GM12878 (cell line): ENCODE measurements at regions not wholly inside any gene's neighbourhood (a gene's known extent, or its start where the extent isn't known, plus 50 kb on each side); places are given as distances from the start of the nearest gene placed in this dataset.

Experiments used
- ATAC-seq: fragments of 200-7000 bp; cut with Tn5 transposase; 3 replicates; pipeline ENCODE4 v1.9.1; 2020; ENCODE audit warnings: mild to moderate bottlenecking, moderate library complexity
- BruUV-seq: library from RNA; stranded (reverse); fragments of 400-500 nt; replicated peaks from 2 replicates; lab custom pipeline; 2021; lab: Mats Ljungman, UMichigan
- CTCF ChIA-PET: fragments of 300-600 bp; sonication (Branson Sonifier 250); formaldehyde crosslinking; extraction: SDS; loops from one replicate; lab custom pipeline; 2021; ENCODE audit warnings: inconsistent platforms; lab: Yijun Ruan, JAX
- POLR2A ChIA-PET: fragments of 350-600 bp; formaldehyde crosslinking; extraction: SDS; loops from one replicate; lab custom pipeline; 2021; ENCODE audit warnings: inconsistent platforms; lab: Charles Lee
- RAD21 ChIA-PET: fragments of 300-600 bp; sonication (Branson Sonifier 250); formaldehyde crosslinking; loops from one replicate; lab custom pipeline; 2023; ENCODE audit warnings: antibody characterized with exemption; ENCODE audit not compliant: unreplicated experiment; lab: Charles Lee
- SMC1A ChIA-PET: fragments of 300-600 bp; sonication (Branson Sonifier 250); formaldehyde crosslinking; loops from one replicate; lab custom pipeline; 2023; ENCODE audit not compliant: unreplicated experiment, uncharacterized antibody; lab: Charles Lee
- DNase-seq: peaks from one replicate; pipeline ENCODE4 v3.0.0-alpha.2; 2011; ENCODE audit warnings: low read depth, low spot score
- FAIRE-seq: peaks from 3 replicates; lab custom pipeline; 2011; peaks lifted over from hg19 to GRCh38; lab: Jason Lieb, UNC
- H2AFZ ChIP-seq: 2 replicates; pipeline ENCODE4 v1.6.0; 2011; ENCODE audit warnings: low read depth, low read length, control low read depth; ENCODE audit not compliant: control insufficient read depth
- H3K27ac ChIP-seq: 2 replicates; pipeline ENCODE4 v1.5.1; 2011; ENCODE audit warnings: control low read depth; ENCODE audit not compliant: control insufficient read depth, insufficient read depth
- H3K27me3 ChIP-seq, 2 experiments: replicated peaks in 1 of 2; 2 replicates each; pipeline versions ENCODE4 v1.6.0 to v1.6.1; 2011; ENCODE audit warnings: low read length in 1 of 2; ENCODE audit not compliant: control insufficient read depth in 2 of 2, insufficient read depth in 2 of 2
- H3K36me3 ChIP-seq, 2 experiments: 2 replicates each; pipeline ENCODE4 v1.5.1; 2011; ENCODE audit warnings: low read length in 1 of 2; ENCODE audit not compliant: control insufficient read depth in 2 of 2, insufficient read depth in 2 of 2
- H3K4me1 ChIP-seq: 2 replicates; pipeline ENCODE4 v1.6.1; 2011; ENCODE audit warnings: mild to moderate bottlenecking, low read length, moderate library complexity, mixed read lengths; ENCODE audit not compliant: control insufficient read depth, insufficient read depth
- H3K4me2 ChIP-seq: 2 replicates; pipeline ENCODE4 v1.6.0; 2011; ENCODE audit warnings: control low read depth; ENCODE audit not compliant: control insufficient read depth, insufficient read depth
- H3K4me3 ChIP-seq: fragments of 200-600 bp; sonication (generic); 2 replicates; pipeline ENCODE4 v1.5.1; 2016
- H3K79me2 ChIP-seq: 2 replicates; pipeline ENCODE4 v1.6.0; 2011; ENCODE audit warnings: low read length; ENCODE audit not compliant: control insufficient read depth, insufficient read depth
- H3K9ac ChIP-seq: 2 replicates; pipeline ENCODE4 v1.8.0; 2011; ENCODE audit warnings: low read length, control low read depth, mixed read lengths; ENCODE audit not compliant: control insufficient read depth, insufficient read depth
- H3K9me3 ChIP-seq: replicated peaks from 3 replicates; pipeline ENCODE4 v1.5.1; 2011; ENCODE audit warnings: mild to moderate bottlenecking, low read length; ENCODE audit not compliant: control insufficient read depth, insufficient read depth
- H4K20me1 ChIP-seq: 2 replicates; pipeline ENCODE4 v1.6.0; 2011; ENCODE audit not compliant: control insufficient read depth, insufficient read depth
- CHD2 ChIP-seq: IDR thresholded peaks from 2 replicates; pipeline ENCODE4 v1.6.1; 2011; ENCODE audit warnings: low read depth, low read length, improper control_type of control experiment, borderline replicate concordance
- CREM ChIP-seq: IDR thresholded peaks from 2 replicates; pipeline ENCODE4 v1.6.1; 2014; ENCODE audit warnings: antibody characterized with exemption, low read depth
- NFIC ChIP-seq: IDR thresholded peaks from 2 replicates; pipeline ENCODE4 v1.6.1; 2012; ENCODE audit warnings: low read depth, mild to moderate bottlenecking, inconsistent platforms, low read length, moderate library complexity
- NFXL1 ChIP-seq: fragments of 450-650 bp; IDR thresholded peaks from 2 replicates; pipeline ENCODE4 v1.6.1; 2017; ENCODE audit warnings: antibody characterized with exemption, mild to moderate bottlenecking, borderline replicate concordance
- NRF1 ChIP-seq: conservative IDR thresholded peaks from 2 replicates; pipeline ENCODE4 v1.6.1; 2011; ENCODE audit warnings: mild to moderate bottlenecking, low read depth, low read length, improper control_type of control experiment
- PAX5 ChIP-seq: IDR thresholded peaks from 2 replicates; pipeline ENCODE4 v1.6.1; 2011; ENCODE audit warnings: low read depth, low read length, borderline replicate concordance
- SIN3A ChIP-seq: IDR thresholded peaks from 2 replicates; pipeline ENCODE4 v1.6.1; 2012; ENCODE audit warnings: low read depth, low read length, improper control_type of control experiment
- STAT1 ChIP-seq: fragments of 450-650 bp; conservative IDR thresholded peaks from 2 replicates; pipeline ENCODE4 v1.6.1; 2014; ENCODE audit warnings: antibody characterized with exemption, mild to moderate bottlenecking
- TCF3 ChIP-seq: IDR thresholded peaks from 2 replicates; pipeline ENCODE4 v1.6.1; 2012; ENCODE audit warnings: low read depth, mild to moderate bottlenecking, low read length, borderline replicate concordance; ENCODE audit not compliant: insufficient read depth
- YY1 ChIP-seq: IDR thresholded peaks from 2 replicates; pipeline ENCODE4 v1.6.1; 2011; ENCODE audit warnings: low read depth, mild to moderate bottlenecking, low read length
- ZBED1 ChIP-seq: IDR thresholded peaks from 2 replicates; pipeline ENCODE4 v1.6.1; 2016; ENCODE audit warnings: borderline replicate concordance
- WGBS: methylation state at CpG from one replicate; pipeline ENCODE4 v1.1.6; 2016; ENCODE audit warnings: low lambda C conversion rate; ENCODE audit not compliant: insufficient replicate concordance, insufficient coverage; ENCODE audit errors: missing lambda C conversion rate; 5-methylcytosine and 5-hydroxymethylcytosine counted together
- in situ Hi-C: fragments of 300-500 bp; cut with MboI; formaldehyde crosslinking; loops from 9 replicates; pipeline ENCODE4 v1.14.3; 2018; ENCODE audit warnings: mixed read lengths
- intact Hi-C: fragments of 100-400 bp; cut with micrococcal nuclease; formaldehyde crosslinking; loops from one replicate; pipeline ENCODE4 v1.14.2; 2022; ENCODE audit not compliant: unreplicated experiment
- TF ChIP-seq, protein P1 (sequence below): fragments of 450-650 bp; IDR thresholded peaks from 2 replicates; pipeline ENCODE4 v1.6.1; 2017; ENCODE audit warnings: mild to moderate bottlenecking, moderate library complexity
- TF ChIP-seq, protein P2 (sequence below): fragments of 450-650 bp; IDR thresholded peaks from 2 replicates; pipeline ENCODE4 v1.6.1; 2018; ENCODE audit warnings: borderline replicate concordance, mild to moderate bottlenecking; ENCODE audit not compliant: partially characterized antibody

DNA sequence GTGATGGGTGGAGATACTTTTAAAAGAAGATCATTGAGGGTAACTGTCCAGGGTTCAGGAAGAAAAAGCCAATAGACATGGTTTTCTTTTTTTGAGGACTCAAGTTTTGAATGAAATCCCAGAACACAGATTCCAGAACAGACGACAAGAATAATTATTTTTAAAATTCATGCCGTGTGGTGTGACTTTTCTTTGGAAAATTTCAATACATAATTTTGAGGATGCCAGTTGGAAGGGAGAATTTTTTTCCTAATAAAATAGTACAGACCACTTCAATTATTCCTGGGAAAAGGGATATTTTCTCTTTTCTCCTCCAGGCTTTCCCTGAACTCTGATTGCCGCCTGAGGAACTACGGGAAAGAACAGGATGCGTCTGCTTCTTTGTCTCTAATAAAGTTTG, 951.4 kb downstream of the KCNMA1 start:
- in situ Hi-C loops, result no loop called here
- FAIRE-seq, result no peak
- no TSS peak for BruUV-seq

DNA sequence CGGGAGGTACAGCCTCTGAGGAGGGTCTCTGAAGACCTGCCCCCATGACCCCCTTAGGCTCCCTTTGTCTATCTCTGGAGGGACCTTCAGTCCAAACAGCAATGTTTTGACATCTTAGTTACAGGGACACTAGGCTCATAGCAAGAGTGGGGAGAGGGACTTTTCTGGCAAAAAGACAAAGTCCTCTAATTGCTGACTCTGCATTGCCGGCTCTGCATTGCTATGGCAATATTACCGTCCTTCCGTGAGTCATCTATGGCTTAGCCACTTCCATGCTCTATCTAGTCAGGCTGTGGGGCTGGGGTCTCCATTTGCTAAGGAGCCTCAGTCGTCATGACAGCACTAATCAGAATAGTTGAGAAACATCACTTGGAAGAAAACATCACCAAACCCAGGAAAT, 952.6 kb downstream of the KCNMA1 start:
- no peaks in the 10 kb centered on the region for H3K36me3 ChIP-seq
- no peaks in the 10 kb centered on the region for H3K27me3 ChIP-seq
- H3K27ac ChIP-seq, result no peak overlapping the region
- H2AFZ ChIP-seq, result no peak overlapping the region
- no peak overlapping the region for H3K4me2 ChIP-seq
- ATAC-seq (no peak), FAIRE-seq (no peak), DNase-seq (no peak)
- no peaks in the 10 kb centered on the region for H3K79me2 ChIP-seq
- POLR2A ChIA-PET, result no interaction called here
- in situ Hi-C loops, result no loop called here
- WGBS, result 48% methylated on average over 5 of the region's 5 CpGs
- no peaks in the 10 kb centered on the region for H4K20me1 ChIP-seq
- H3K4me3 ChIP-seq, result no peak overlapping the region
- H3K9ac ChIP-seq, result no peak overlapping the region
- H3K9me3 ChIP-seq, result no peaks in the 10 kb centered on the region
- CTCF ChIA-PET, result no interaction called here
- SMC1A ChIA-PET, result no interaction called here
- no peaks in the 10 kb centered on the region for H3K4me1 ChIP-seq
- no TSS peak for BruUV-seq
- RAD21 ChIA-PET, result no interaction called here
- intact Hi-C loops, result no loop called here
- TF ChIP-seq SIN3A (no peak), NFXL1 (no peak), CHD2 (no peak), TCF3 (no peak), CREM (no peak), YY1 (no peak), STAT1 (no peak), PAX5 (no peak), NRF1 (no peak)
- TF ChIP-seq, protein P1, sequence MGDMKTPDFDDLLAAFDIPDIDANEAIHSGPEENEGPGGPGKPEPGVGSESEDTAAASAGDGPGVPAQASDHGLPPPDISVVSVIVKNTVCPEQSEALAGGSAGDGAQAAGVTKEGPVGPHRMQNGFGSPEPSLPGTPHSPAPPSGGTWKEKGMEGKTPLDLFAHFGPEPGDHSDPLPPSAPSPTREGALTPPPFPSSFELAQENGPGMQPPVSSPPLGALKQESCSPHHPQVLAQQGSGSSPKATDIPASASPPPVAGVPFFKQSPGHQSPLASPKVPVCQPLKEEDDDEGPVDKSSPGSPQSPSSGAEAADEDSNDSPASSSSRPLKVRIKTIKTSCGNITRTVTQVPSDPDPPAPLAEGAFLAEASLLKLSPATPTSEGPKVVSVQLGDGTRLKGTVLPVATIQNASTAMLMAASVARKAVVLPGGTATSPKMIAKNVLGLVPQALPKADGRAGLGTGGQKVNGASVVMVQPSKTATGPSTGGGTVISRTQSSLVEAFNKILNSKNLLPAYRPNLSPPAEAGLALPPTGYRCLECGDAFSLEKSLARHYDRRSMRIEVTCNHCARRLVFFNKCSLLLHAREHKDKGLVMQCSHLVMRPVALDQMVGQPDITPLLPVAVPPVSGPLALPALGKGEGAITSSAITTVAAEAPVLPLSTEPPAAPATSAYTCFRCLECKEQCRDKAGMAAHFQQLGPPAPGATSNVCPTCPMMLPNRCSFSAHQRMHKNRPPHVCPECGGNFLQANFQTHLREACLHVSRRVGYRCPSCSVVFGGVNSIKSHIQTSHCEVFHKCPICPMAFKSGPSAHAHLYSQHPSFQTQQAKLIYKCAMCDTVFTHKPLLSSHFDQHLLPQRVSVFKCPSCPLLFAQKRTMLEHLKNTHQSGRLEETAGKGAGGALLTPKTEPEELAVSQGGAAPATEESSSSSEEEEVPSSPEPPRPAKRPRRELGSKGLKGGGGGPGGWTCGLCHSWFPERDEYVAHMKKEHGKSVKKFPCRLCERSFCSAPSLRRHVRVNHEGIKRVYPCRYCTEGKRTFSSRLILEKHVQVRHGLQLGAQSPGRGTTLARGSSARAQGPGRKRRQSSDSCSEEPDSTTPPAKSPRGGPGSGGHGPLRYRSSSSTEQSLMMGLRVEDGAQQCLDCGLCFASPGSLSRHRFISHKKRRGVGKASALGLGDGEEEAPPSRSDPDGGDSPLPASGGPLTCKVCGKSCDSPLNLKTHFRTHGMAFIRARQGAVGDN, result no peak
- TF ChIP-seq, protein P2, sequence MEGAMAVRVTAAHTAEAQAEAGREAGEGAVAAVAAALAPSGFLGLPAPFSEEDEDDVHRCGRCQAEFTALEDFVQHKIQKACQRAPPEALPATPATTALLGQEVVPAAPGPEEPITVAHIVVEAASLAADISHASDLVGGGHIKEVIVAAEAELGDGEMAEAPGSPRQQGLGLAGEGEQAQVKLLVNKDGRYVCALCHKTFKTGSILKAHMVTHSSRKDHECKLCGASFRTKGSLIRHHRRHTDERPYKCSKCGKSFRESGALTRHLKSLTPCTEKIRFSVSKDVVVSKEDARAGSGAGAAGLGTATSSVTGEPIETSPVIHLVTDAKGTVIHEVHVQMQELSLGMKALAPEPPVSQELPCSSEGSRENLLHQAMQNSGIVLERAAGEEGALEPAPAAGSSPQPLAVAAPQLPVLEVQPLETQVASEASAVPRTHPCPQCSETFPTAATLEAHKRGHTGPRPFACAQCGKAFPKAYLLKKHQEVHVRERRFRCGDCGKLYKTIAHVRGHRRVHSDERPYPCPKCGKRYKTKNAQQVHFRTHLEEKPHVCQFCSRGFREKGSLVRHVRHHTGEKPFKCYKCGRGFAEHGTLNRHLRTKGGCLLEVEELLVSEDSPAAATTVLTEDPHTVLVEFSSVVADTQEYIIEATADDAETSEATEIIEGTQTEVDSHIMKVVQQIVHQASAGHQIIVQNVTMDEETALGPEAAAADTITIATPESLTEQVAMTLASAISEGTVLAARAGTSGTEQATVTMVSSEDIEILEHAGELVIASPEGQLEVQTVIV, result no peak

More for the DNA sequence above, 951.4 kb downstream of the KCNMA1 start:
- no peak overlapping the region for H3K4me2 ChIP-seq
- no peak for DNase-seq
- RAD21 ChIA-PET, result no interaction called here
- POLR2A ChIA-PET, result no interaction called here
- no peak overlapping the region for H3K27ac ChIP-seq
- no peaks in the 10 kb centered on the region for H3K27me3 ChIP-seq
- SMC1A ChIA-PET, result no interaction called here
- no peaks in the 10 kb centered on the region for H3K79me2 ChIP-seq
- no peaks in the 10 kb centered on the region for H3K9me3 ChIP-seq
- H3K4me3 ChIP-seq, result no peak overlapping the region
- no peaks in the 10 kb centered on the region for H4K20me1 ChIP-seq
- CTCF ChIA-PET, result interaction anchor here (0.7 kb wide), 1 partner anchor 18 kb away, joined by 3 read pairs; no protein-coding TSS in a partner anchor
- intact Hi-C loops, result no loop called here
- WGBS, result 75% methylated on average over 5 of the region's 5 CpGs
- H3K4me1 ChIP-seq, result no peaks in the 10 kb centered on the region
- no peak overlapping the region for H3K9ac ChIP-seq
- no peaks in the 10 kb centered on the region for H3K36me3 ChIP-seq
- no peak overlapping the region for H2AFZ ChIP-seq
- TF ChIP-seq NFIC, result no peak
- no peak for TF ChIP-seq ZBED1
- TF ChIP-seq, all 136 proteins: peak for 0
- ATAC-seq, result no peak
